Ascending aorta (tissue), 2 donors: ENCODE measurements at regions not wholly inside any gene's neighbourhood (a gene's known extent, or its start where the extent isn't known, plus 50 kb on each side); places are given as distances from the start of the nearest gene placed in this dataset.

Experiments
- DNase-seq, 2 donors: peaks; one replicate each; pipeline ENCODE4 v3.0.0-alpha.2; 2019; ENCODE audit warnings: low spot score in 2 of 2
- H3K27ac ChIP-seq, 2 donors: fragments of 200-600 bp; sonication (generic); one replicate each; pipeline ENCODE4 v1.5.1; 2016 to 2017; ENCODE audit warnings: mild to moderate bottlenecking in 1 of 2
- H3K27me3 ChIP-seq: fragments of 200-600 bp; sonication (generic); one replicate; pipeline ENCODE4 v1.5.1; 2017
- H3K36me3 ChIP-seq, 2 donors: fragments of 200-600 bp; sonication (generic); one replicate each; pipeline ENCODE4 v1.5.1; 2016
- H3K4me1 ChIP-seq, 2 donors: fragments of 200-600 bp; sonication (generic); one replicate each; pipeline ENCODE4 v1.5.1; 2016 to 2017; ENCODE audit warnings: mild to moderate bottlenecking in 1 of 2
- H3K4me3 ChIP-seq, 2 donors: fragments of 200-600 bp; sonication (generic); one replicate each; pipeline ENCODE4 v1.5.1; 2016 to 2017; ENCODE audit warnings: mild to moderate bottlenecking in 1 of 2
- H3K9me3 ChIP-seq, 2 donors: fragments of 200-600 bp; sonication (generic); one replicate each; pipeline ENCODE4 v1.5.1; 2016
- intact Hi-C: fragments of 100-400 bp; cut with DNase I; formaldehyde crosslinking; loops from one replicate; pipeline ENCODE4 v1.15.1; 2023
- TF ChIP-seq, protein P1 (sequence below), 3 experiments: fragments of 200-600 bp in 2 of 3; fragments of 450-650 bp in 1 of 3; sonication (generic) in 2 of 3; IDR thresholded peaks; one replicate each; pipeline ENCODE4 v1.5.1; 2016 to 2019; ENCODE audit warnings: antibody characterized with exemption in 3 of 3, mild to moderate bottlenecking in 1 of 3, moderate library complexity in 1 of 3

- intact Hi-C loops = no loop called here
- TF ChIP-seq, protein P1, sequence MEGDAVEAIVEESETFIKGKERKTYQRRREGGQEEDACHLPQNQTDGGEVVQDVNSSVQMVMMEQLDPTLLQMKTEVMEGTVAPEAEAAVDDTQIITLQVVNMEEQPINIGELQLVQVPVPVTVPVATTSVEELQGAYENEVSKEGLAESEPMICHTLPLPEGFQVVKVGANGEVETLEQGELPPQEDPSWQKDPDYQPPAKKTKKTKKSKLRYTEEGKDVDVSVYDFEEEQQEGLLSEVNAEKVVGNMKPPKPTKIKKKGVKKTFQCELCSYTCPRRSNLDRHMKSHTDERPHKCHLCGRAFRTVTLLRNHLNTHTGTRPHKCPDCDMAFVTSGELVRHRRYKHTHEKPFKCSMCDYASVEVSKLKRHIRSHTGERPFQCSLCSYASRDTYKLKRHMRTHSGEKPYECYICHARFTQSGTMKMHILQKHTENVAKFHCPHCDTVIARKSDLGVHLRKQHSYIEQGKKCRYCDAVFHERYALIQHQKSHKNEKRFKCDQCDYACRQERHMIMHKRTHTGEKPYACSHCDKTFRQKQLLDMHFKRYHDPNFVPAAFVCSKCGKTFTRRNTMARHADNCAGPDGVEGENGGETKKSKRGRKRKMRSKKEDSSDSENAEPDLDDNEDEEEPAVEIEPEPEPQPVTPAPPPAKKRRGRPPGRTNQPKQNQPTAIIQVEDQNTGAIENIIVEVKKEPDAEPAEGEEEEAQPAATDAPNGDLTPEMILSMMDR (IDR thresholded peaks at IDR 0.05) = no peak
- no peak for DNase-seq
- Histone ChIP-seq H3K9me3 (no peaks in the 10 kb centered on the region), H3K27ac (no peak overlapping the region), H3K27me3 (no peaks in the 10 kb centered on the region), H3K36me3 (no peaks in the 10 kb centered on the region), H3K4me1 (no peaks in the 10 kb centered on the region), H3K4me3 (no peak overlapping the region)
Measured at GRCh38 chr14:27223906-27224305, 626.1 kb upstream of the NOVA1 start.

GRCh38 chr14:27228053-27228452 lies 630.2 kb upstream of the NOVA1 start:
- H3K4me3 ChIP-seq = no peak overlapping the region
- no peaks in the 10 kb centered on the region for H3K36me3 ChIP-seq
- no peaks in the 10 kb centered on the region for H3K9me3 ChIP-seq
- TF ChIP-seq, protein P1 (IDR thresholded peaks at IDR 0.05) = no peak
- no peak overlapping the region for H3K27ac ChIP-seq
- DNase-seq = no peak
- no peaks in the 10 kb centered on the region for H3K4me1 ChIP-seq
- intact Hi-C loops = no loop called here
- H3K27me3 ChIP-seq = no peaks in the 10 kb centered on the region

GRCh38 chr14:27234331-27234730 lies 636.5 kb upstream of the NOVA1 start:
- no peak overlapping the region for H3K4me3 ChIP-seq
- intact Hi-C loops = no loop called here
- TF ChIP-seq, protein P1 (IDR thresholded peaks at IDR 0.05) = no peak
- H3K9me3 ChIP-seq = no peaks in the 10 kb centered on the region
- H3K27me3 ChIP-seq = no peaks in the 10 kb centered on the region
- no peaks in the 10 kb centered on the region for H3K4me1 ChIP-seq
- no peaks in the 10 kb centered on the region for H3K36me3 ChIP-seq
- DNase-seq = no peak
- no peak overlapping the region for H3K27ac ChIP-seq

- TF ChIP-seq, protein P1 (IDR thresholded peaks at IDR 0.05) = no peak
- H3K36me3 ChIP-seq = no peaks in the 10 kb centered on the region
- no peak overlapping the region for H3K27ac ChIP-seq
- H3K4me3 ChIP-seq = no peak overlapping the region
- DNase-seq = no peak
- intact Hi-C loops = no loop called here
- H3K27me3 ChIP-seq = no peaks in the 10 kb centered on the region
- no peaks in the 10 kb centered on the region for H3K4me1 ChIP-seq
- H3K9me3 ChIP-seq = no peaks in the 10 kb centered on the region
Measured at GRCh38 chr14:27236601-27237000, 638.8 kb upstream of the NOVA1 start.

- H3K4me1 ChIP-seq = no peaks in the 10 kb centered on the region
- H3K36me3 ChIP-seq = no peaks in the 10 kb centered on the region
- H3K27ac ChIP-seq = no peak overlapping the region
- no peaks in the 10 kb centered on the region for H3K9me3 ChIP-seq
- no peak overlapping the region for H3K4me3 ChIP-seq
- H3K27me3 ChIP-seq = no peaks in the 10 kb centered on the region
- intact Hi-C loops = no loop called here
- no peak for DNase-seq
- TF ChIP-seq, protein P1 (IDR thresholded peaks at IDR 0.05) = no peak
Measured at GRCh38 chr14:27242874-27243273, 645.0 kb upstream of the NOVA1 start.

DNA sequence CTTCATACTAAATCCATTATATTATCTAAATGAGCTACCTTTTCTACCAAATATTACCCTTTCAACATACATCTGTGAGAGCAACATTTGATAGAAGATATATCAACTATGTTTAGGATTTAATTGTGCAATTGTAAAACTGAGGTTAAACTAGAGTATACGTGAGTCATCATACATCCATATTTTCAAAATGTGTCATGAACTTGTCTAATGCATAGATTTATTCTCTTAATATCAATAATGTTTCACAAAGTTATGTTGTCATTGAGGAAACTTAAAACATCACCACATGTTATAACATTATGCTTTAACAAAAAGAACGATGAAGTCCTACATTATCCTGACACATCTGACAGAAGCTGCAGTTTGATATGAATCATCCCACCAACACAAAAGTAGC lies 645.5 kb upstream of the NOVA1 start:
- no peaks in the 10 kb centered on the region for H3K27me3 ChIP-seq
- no peak for DNase-seq
- H3K4me3 ChIP-seq = no peak overlapping the region
- no peak overlapping the region for H3K27ac ChIP-seq
- no peaks in the 10 kb centered on the region for H3K9me3 ChIP-seq
- H3K36me3 ChIP-seq = no peaks in the 10 kb centered on the region
- TF ChIP-seq, protein P1 (IDR thresholded peaks at IDR 0.05) = no peak
- H3K4me1 ChIP-seq = no peaks in the 10 kb centered on the region
- intact Hi-C loops = no loop called here
